Kidney (tissue), 13 donors: ENCODE measurements at regions not wholly inside any gene's neighbourhood (a gene's known extent, or its start where the extent isn't known, plus 50 kb on each side); places are given as distances from the start of the nearest gene placed in this dataset.

ENCODE experiments used
- DNase-seq, 5 donors: peaks; one replicate each; pipeline ENCODE4 v3.0.0-alpha.2; 2013 to 2020
- FAIRE-seq: peaks from 2 replicates; lab custom pipeline; 2012; peaks lifted over from hg19 to GRCh38; lab: Jason Lieb, UNC
- H3K27ac ChIP-seq, 2 donors: one replicate each; pipeline ENCODE4 v1.7.0; 2013; ENCODE audit warnings: low read depth in 2 of 2, low read length in 2 of 2, inconsistent platforms in 1 of 2
- H3K27me3 ChIP-seq: one replicate; pipeline ENCODE4 v1.7.1; 2013; ENCODE audit warnings: low read length, inconsistent platforms; ENCODE audit not compliant: control insufficient read depth, insufficient read depth
- H3K36me3 ChIP-seq, 3 donors: one replicate each; pipeline versions ENCODE4 v1.7.0 to v1.7.1; 2013; ENCODE audit warnings: low read length in 3 of 3, control low read depth in 1 of 3, inconsistent platforms in 1 of 3; ENCODE audit not compliant: insufficient read depth in 3 of 3, control insufficient read depth in 2 of 3
- H3K4me1 ChIP-seq, 3 donors: one replicate each; pipeline versions ENCODE4 v1.7.0 to v1.7.1; 2013; ENCODE audit warnings: low read length in 3 of 3, inconsistent platforms in 1 of 3, low read depth in 1 of 3; ENCODE audit not compliant: control insufficient read depth in 2 of 3, insufficient read depth in 2 of 3
- H3K4me3 ChIP-seq, 3 donors: one replicate each; pipeline versions ENCODE4 v1.7.0 to v1.8.1; 2013; ENCODE audit warnings: low read length in 3 of 3, control low read depth in 1 of 3, inconsistent platforms in 1 of 3
- H3K9ac ChIP-seq, 3 donors: one replicate each; pipeline versions ENCODE4 v1.7.0 to v1.7.1; 2013; ENCODE audit warnings: low read length in 3 of 3, control low read depth in 1 of 3, inconsistent platforms in 1 of 3
- H3K9me3 ChIP-seq, 3 donors: one replicate each; pipeline versions ENCODE4 v1.7.0 to v1.7.1; 2013; ENCODE audit warnings: low read length in 3 of 3, control low read depth in 1 of 3, inconsistent platforms in 1 of 3; ENCODE audit not compliant: control insufficient read depth in 2 of 3, insufficient read depth in 1 of 3
- CTCF ChIP-seq: IDR thresholded peaks from 3 replicates; pipeline ENCODE4 v1.5.1; 2012; ENCODE audit warnings: mild to moderate bottlenecking, moderate library complexity, borderline replicate concordance; ENCODE audit not compliant: insufficient read depth; ENCODE audit errors: extremely low read depth
- intact Hi-C: fragments of 100-400 bp; cut with DNase I; formaldehyde crosslinking; loops from one replicate; pipeline ENCODE4 v1.11.1; 2022
- donor health status: control.
- donor health status: control.
- donor health status: control.
- donor health status: control.
- donor health status: control.
- donor health status: DM: yes; HTN: yes; CAD: no.
- donor health status: Normal renal cell carcinoma (clear cell type).

GRCh38 chr2:238649936-238650518 lies 197.9 kb upstream of the TWIST2 start:
- no peaks in the 10 kb centered on the region for H3K9me3 ChIP-seq
- H3K4me3 ChIP-seq: no peak overlapping the region
- no peak for TF ChIP-seq CTCF
- no peaks in the 10 kb centered on the region for H3K27me3 ChIP-seq
- DNase-seq (no peak), FAIRE-seq (no peak)
- no peaks in the 10 kb centered on the region for H3K36me3 ChIP-seq
- intact Hi-C loops: no loop called here
- H3K27ac ChIP-seq: no peak overlapping the region
- no peaks in the 10 kb centered on the region for H3K4me1 ChIP-seq
- no peak overlapping the region for H3K9ac ChIP-seq

GRCh38 chr2:238650536-238650935 lies 197.3 kb upstream of the TWIST2 start:
- no peak for TF ChIP-seq CTCF
- Histone ChIP-seq H3K9me3 (no peaks in the 10 kb centered on the region), H3K27me3 (no peaks in the 10 kb centered on the region), H3K4me1 (no peaks in the 10 kb centered on the region), H3K9ac (no peak overlapping the region), H3K27ac (no peak overlapping the region), H3K4me3 (no peak overlapping the region), H3K36me3 (no peaks in the 10 kb centered on the region)
- DNase-seq (no peak), FAIRE-seq (no peak)
- intact Hi-C loops: no loop called here

GRCh38 chr2:238651306-238652052 lies 196.4 kb upstream of the TWIST2 start:
- H3K36me3 ChIP-seq: no peaks in the 10 kb centered on the region
- no peaks in the 10 kb centered on the region for H3K9me3 ChIP-seq
- H3K4me1 ChIP-seq: no peaks in the 10 kb centered on the region
- no peak overlapping the region for H3K27ac ChIP-seq
- TF ChIP-seq CTCF: no peak
- no peak for DNase-seq
- FAIRE-seq: no peak
- no peak overlapping the region for H3K9ac ChIP-seq
- H3K27me3 ChIP-seq: no peaks in the 10 kb centered on the region
- intact Hi-C loops: no loop called here
- H3K4me3 ChIP-seq: no peak overlapping the region
